HG03159 (cell line): ENCODE measurements at regions not wholly inside any gene's neighbourhood (a gene's known extent, or its start where the extent isn't known, plus 50 kb on each side); places are given as distances from the start of the nearest gene placed in this dataset.
"Not testable (repeated sequence)": the region's sequence is repeated elsewhere in the genome, so short reads cannot be mapped to it uniquely, and the experiment has no call there.

Experiments
- ATAC-seq: cut with Tn5 transposase; IDR thresholded peaks from one replicate; pipeline ENCODE4 v1.9.1; 2021; ENCODE audit warnings: mild to moderate bottlenecking, moderate library complexity; ENCODE audit not compliant: unreplicated experiment

- ATAC-seq = no peak
These were observed 81.8 kb upstream of the SHANK2 start for GRCh38 chr11:71334191-71334590.

- no peak for ATAC-seq
These were observed 81.1 kb upstream of the SHANK2 start for GRCh38 chr11:71333473-71333872.

- ATAC-seq = no peak
These were observed 80.1 kb upstream of the SHANK2 start for GRCh38 chr11:71332447-71332846.

DNA sequence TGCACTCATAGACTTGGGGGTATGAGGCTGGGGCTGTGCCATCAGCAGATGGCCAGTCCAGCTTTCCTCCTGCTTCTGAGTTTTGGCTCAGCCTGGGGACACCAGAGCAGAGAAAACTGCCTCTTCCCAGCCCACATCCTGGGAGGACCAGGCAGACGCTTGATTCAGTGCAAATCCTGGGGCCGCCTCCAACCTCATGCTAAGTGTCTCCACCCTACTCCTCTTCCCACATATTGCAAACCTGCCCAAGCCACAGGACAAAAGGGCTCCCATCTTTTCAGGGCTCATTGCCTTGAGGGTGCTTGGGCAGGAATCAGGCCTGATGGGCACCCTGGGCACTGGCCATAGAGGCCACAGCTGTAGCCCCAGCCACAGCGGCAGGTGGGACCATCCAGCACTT, 79.7 kb upstream of the SHANK2 start:
- ATAC-seq = no peak

DNA sequence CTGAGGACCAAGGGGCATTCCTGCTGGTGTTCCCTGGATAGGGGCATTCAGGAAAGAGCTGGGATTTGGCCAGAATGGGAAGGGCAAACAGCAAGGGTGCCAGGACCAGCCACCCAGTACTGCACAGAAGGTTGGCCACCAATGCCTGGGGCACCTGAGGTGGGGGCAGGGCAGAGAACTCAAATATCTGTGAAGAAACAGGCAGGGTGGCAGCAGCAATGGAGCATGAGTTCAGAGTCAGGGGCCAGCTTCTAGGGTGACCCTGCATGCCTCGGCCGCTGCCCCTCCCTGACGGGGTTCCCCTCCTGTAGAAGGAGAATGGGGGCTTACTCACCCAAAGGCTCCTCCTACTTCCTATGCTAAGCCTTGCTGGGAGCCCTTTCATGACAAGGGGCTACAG, 79.3 kb upstream of the SHANK2 start:
- no peak for ATAC-seq

GRCh38 chr11:71330996-71331395, 78.6 kb upstream of the SHANK2 start:
- no peak for ATAC-seq

DNA sequence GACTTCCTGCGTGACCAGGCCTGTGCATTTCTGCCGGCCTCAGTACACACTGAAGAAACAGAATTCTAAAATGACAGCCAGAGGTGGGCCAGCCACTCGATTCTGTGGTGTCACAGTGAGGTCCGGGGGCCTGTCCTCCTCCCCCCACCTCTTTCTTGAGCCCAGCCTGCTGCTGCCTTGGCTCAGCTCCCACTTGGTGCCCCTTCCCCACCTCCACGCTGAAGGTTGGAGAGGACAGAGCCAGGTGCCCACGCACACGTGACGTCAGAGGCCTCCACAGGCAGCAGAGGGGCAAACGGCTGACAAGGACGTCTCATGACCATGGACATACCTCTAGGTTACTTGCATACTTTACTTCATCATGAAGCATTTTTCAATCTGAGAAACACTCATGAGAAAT, 78.0 kb upstream of the SHANK2 start:
- no peak for ATAC-seq

DNA sequence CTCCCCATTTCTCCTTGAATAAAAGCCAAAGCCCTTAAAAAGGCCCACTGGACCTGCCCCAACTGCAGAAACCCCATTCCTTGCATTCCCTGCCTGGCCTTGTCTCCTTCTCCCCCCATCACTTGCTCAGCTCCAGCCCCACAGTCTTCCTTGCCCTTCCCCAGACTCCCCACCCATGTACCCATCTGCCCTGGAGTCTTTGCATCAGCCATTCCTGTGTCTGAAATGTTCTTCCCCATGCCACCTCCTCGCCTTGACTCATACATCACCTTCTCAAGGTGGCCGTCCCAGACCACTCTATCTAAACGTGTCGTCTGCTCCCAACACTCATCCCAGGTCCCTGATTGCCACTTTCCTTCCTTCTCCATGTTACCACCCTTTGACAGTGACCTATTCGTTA, 77.4 kb upstream of the SHANK2 start:
- no peak for ATAC-seq

- no peak for ATAC-seq
These were observed 76.8 kb upstream of the SHANK2 start for GRCh38 chr11:71329165-71329510.

DNA sequence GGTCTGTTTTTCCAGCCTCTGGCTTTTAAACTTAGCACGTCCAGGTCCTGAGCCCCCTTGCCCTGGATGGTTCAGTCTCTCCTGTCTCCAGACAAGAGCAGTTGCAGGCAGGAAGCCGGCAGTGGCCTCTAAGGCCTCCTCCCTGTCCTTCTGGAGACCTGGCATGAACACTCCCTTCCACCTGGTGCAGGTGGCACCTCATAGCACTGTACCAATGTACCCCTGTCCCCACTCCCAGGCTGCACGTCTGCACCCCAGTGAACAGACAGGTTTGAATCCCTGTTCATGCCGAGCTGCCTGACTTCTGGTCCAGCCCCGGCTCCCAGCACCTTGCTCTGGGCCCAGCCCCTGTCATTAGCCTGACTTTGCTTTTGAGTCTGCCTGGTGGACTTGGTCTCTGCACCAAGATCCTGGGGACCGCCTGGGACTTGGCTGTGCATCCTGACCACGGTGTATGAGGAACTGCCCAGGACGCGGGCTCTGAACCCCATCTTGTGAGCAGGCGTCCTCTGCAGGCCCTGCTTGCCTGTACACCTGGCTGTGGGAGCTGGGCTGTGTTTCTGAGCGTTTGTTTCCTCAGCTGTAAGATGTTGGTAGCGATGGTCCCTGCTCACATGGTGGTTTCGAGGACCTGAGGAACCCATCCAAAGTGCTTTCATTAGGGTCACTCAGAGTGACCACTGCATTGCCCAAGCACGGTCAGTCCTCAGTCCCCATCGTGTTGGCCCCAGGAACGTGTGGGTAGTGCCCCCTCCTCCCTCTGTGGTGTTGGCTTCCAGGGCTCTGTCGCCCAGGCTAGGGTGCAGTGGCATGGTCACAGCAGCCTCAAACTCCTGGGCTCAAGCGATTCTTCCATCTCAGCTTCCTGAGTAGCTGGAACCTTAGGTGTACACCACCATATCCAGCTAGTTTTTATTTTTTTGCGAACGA, 75.0 kb upstream of the SHANK2 start:
- ATAC-seq = no peak

- ATAC-seq = no peak
These were observed 74.1 kb upstream of the SHANK2 start for GRCh38 chr11:71326328-71326940.

DNA sequence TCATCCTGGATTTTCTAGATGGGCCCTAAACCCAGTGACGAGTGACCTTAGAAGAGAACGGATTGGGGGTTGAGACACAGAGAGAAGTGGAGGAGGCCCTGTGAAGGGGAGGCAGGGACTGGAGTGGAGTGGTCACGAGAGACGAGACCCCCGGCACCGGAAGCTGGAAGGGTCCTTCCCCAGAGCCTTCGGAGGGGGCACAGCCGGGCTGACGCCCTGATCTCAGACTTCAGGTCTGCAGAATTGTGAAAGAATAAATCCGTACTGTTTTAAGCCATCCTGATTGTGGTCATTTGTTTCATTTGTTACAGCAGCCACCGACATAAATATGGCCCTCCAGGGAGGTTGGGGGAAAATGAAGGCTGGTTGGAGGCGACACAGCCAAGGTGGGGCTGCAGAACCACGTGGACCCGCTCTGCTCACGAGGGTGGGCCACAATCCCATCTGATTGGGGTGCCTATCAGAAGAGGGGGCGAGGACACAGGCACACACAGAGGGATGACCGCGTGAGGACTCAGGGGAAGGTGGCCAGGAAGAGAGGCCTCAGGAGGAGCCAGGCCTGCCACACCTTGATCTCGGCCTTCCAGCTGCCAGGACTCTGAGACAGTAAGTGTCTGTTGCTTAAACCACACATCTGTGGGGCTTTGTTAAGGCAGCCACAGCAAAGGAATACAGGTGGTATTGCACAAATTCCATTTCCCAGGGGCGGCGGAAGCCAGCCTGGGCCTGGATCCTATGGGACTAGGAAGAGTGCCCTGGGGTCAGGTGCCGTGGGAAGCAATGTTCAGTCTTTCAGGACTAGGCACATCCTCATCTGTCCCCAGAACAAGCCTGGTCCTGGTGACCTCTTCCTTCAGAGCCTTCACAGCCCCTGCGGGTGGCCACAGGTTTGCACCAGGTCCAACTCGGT, 73.3 kb upstream of the SHANK2 start:
- ATAC-seq = no peak

- ATAC-seq = no peak
These were observed 72.5 kb upstream of the SHANK2 start for GRCh38 chr11:71324788-71325417.

GRCh38 chr11:71323876-71324526, 71.6 kb upstream of the SHANK2 start:
- no peak for ATAC-seq

DNA sequence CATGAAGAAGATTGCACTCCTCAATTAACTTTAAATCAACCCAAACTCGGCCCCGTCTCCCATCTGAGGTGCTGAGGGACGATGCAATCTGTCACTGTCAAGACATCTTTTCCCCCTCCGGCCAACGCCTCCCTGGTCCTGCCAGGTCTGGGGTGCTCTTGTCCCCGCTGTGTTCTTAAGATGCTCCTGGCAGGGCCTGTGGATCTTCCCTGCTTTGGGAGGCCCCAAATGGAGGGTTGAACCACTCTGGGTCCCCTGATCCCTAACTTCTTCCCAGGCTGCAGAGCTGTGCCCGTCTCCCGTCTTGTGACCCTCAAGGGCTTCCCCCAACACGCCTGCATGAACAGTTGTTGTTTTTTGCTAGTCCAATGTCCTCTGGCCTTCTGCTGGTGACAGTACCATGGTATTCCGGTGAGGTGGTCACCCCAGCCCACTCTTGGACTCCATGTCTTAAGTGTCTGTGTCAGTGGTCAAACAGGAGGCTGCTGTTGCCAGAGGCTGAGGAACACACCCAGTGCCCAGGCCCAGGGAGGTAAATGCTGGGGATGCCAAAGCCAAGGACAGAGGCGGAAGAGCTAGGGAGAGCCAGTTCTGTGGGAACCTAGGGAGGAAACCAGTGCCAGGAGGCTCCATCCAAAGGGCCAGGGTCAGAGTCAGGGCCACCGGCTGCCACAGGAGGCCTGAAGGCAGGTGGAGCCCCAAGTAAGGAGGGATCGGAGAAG, 70.6 kb upstream of the SHANK2 start:
- ATAC-seq = no peak

GRCh38 chr11:71322192-71322735, 69.9 kb upstream of the SHANK2 start:
- ATAC-seq = no peak

GRCh38 chr11:71321433-71322191, 69.2 kb upstream of the SHANK2 start:
- no peak for ATAC-seq

- no peak for ATAC-seq
These were observed 64.3 kb upstream of the SHANK2 start for GRCh38 chr11:71316701-71317100.

DNA sequence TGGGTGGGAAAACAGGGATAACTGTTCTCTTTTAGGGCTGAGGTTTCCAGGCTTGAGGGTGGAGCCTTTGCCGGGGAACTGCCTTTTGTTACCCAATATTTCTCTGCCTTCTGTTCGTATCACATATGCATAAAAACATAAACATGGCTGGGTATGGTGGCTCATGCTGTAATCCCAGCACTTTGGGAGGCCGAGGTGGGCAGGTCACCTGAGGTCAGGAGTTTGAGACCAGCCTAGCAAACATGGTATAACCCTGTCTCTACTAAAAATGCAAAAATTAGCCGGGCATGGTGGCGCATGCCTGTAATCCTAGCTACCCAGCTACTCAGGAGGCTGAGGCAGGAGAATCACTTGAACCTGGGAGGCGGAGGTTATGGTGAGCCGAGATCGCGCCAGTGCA, 60.2 kb upstream of the SHANK2 start:
- not testable (repeated sequence) for ATAC-seq
